ENCODE measurements at regions not wholly inside any gene's neighbourhood (a gene's known extent, or its start where the extent isn't known, plus 50 kb on each side); places are given as distances from the start of the nearest gene placed in this dataset.

- no peak for DNase-seq (ENCODE audit: low spot score)
These were observed 149.7 kb downstream of the CAAP1 start for GRCh38 chr9:26742828-26743476.

GRCh38 chr9:26735160-26735559 is 157.4 kb downstream of the CAAP1 start:
- DNase-seq (ENCODE audit: low spot score): no peak

- no peak for DNase-seq (ENCODE audit: low spot score)
These were observed 163.4 kb downstream of the CAAP1 start for GRCh38 chr9:26729187-26729586.

GRCh38 chr9:26727471-26727870 is 165.1 kb downstream of the CAAP1 start:
- no peak for DNase-seq (ENCODE audit: low spot score)

GRCh38 chr9:26725573-26725972 is 167.0 kb downstream of the CAAP1 start:
- DNase-seq (ENCODE audit: low spot score): no peak

- peak; percentile 16 for DNase-seq (ENCODE audit: low spot score)
These were observed 169.1 kb downstream of the CAAP1 start for GRCh38 chr9:26723486-26723885.

GRCh38 chr9:26722755-26723154 is 169.8 kb downstream of the CAAP1 start:
- no peak for DNase-seq (ENCODE audit: low spot score)

- DNase-seq (ENCODE audit: low spot score): no peak
These were observed 182.6 kb downstream of the CAAP1 start for GRCh38 chr9:26710008-26710407.

GRCh38 chr9:26706223-26706622 is 186.4 kb downstream of the CAAP1 start:
- no peak for DNase-seq (ENCODE audit: low spot score)

- no peak for DNase-seq (ENCODE audit: low spot score)
These were observed 197.3 kb downstream of the CAAP1 start for GRCh38 chr9:26695298-26695622.

GRCh38 chr9:26694381-26695297 is 198.0 kb downstream of the CAAP1 start:
- no peak for DNase-seq (ENCODE audit: low spot score)

GRCh38 chr9:26689041-26689440 is 203.6 kb downstream of the CAAP1 start:
- no peak for DNase-seq (ENCODE audit: low spot score)

GRCh38 chr9:26687421-26687820 is 205.2 kb downstream of the CAAP1 start:
- DNase-seq (ENCODE audit: low spot score): no peak

GRCh38 chr9:26685818-26686217 is 206.8 kb downstream of the CAAP1 start:
- peak; percentile 53 for DNase-seq (ENCODE audit: low spot score)

- DNase-seq (ENCODE audit: low spot score): no peak
These were observed 208.6 kb downstream of the CAAP1 start for GRCh38 chr9:26684029-26684428.

- no peak for DNase-seq (ENCODE audit: low spot score)
These were observed 209.7 kb downstream of the CAAP1 start for GRCh38 chr9:26682796-26683496.

GRCh38 chr9:26682041-26682440 is 210.6 kb downstream of the CAAP1 start:
- no peak for DNase-seq (ENCODE audit: low spot score)

- DNase-seq (ENCODE audit: low spot score): no peak
These were observed 214.5 kb downstream of the CAAP1 start for GRCh38 chr9:26677965-26678706.

- no peak for DNase-seq (ENCODE audit: low spot score)
These were observed 217.6 kb downstream of the CAAP1 start for GRCh38 chr9:26675035-26675434.

- no peak for DNase-seq (ENCODE audit: low spot score)
These were observed 219.3 kb downstream of the CAAP1 start for GRCh38 chr9:26673261-26673660.

GRCh38 chr9:26669701-26670670 is 222.6 kb downstream of the CAAP1 start:
- DNase-seq (ENCODE audit: low spot score): no peak
